Right hindlimb (tissue), 1 donor: ENCODE measurements at regions not wholly inside any gene's neighbourhood (a gene's known extent, or its start where the extent isn't known, plus 50 kb on each side); places are given as distances from the start of the nearest gene placed in this dataset.

ENCODE experiments used
- DNase-seq: peaks from one replicate; pipeline ENCODE4 v3.0.0-alpha.2; 2018

- no peak for DNase-seq
Observed at GRCh38 chr17:79365351-79365750, 245.5 kb downstream of the RBFOX3 start.

GRCh38 chr17:79364315-79365094 lies 246.3 kb downstream of the RBFOX3 start:
- no peak for DNase-seq

- no peak for DNase-seq
Observed at GRCh38 chr17:79363552-79364275, 247.1 kb downstream of the RBFOX3 start.

- DNase-seq: no peak
Observed at GRCh38 chr17:79362772-79363305, 248.0 kb downstream of the RBFOX3 start.

GRCh38 chr17:79361873-79362771 lies 248.7 kb downstream of the RBFOX3 start:
- DNase-seq: no peak

- no peak for DNase-seq
Observed at GRCh38 chr17:79361221-79361734, 249.6 kb downstream of the RBFOX3 start.

GRCh38 chr17:79360196-79360595 lies 250.7 kb downstream of the RBFOX3 start:
- no peak for DNase-seq

- no peak for DNase-seq
Observed at GRCh38 chr17:79356839-79357447, 253.9 kb downstream of the RBFOX3 start.

GRCh38 chr17:79355165-79355564 lies 255.7 kb downstream of the RBFOX3 start:
- DNase-seq: no peak

- DNase-seq: no peak
Observed at GRCh38 chr17:79354173-79354820, 256.6 kb downstream of the RBFOX3 start.

GRCh38 chr17:79353548-79353947 lies 257.3 kb downstream of the RBFOX3 start:
- DNase-seq: no peak

- DNase-seq: no peak
Observed at GRCh38 chr17:79353016-79353415, 257.8 kb downstream of the RBFOX3 start.

- no peak for DNase-seq
Observed at GRCh38 chr17:79350533-79350932, 260.3 kb downstream of the RBFOX3 start.

- DNase-seq: no peak
Observed at GRCh38 chr17:79349506-79350400, 261.1 kb downstream of the RBFOX3 start.

GRCh38 chr17:79342376-79342775 lies 267.8 kb downstream of the ENGASE start:
- DNase-seq: no peak

- no peak for DNase-seq
Observed at GRCh38 chr17:79341816-79342215, 267.2 kb downstream of the ENGASE start.

- no peak for DNase-seq
Observed at GRCh38 chr17:79341222-79341780, 266.7 kb downstream of the ENGASE start.

- DNase-seq: peak; percentile 42
Observed at GRCh38 chr17:79340333-79341221, 266.0 kb downstream of the ENGASE start.

GRCh38 chr17:79339321-79339720 lies 264.7 kb downstream of the ENGASE start:
- no peak for DNase-seq
